ENCODE measurements at regions not wholly inside any gene's neighbourhood (a gene's known extent, or its start where the extent isn't known, plus 50 kb on each side); places are given as distances from the start of the nearest gene placed in this dataset.
"Not testable (repeated sequence)": the region's sequence is repeated elsewhere in the genome, so short reads cannot be mapped to it uniquely, and the experiment has no call there.

DNA sequence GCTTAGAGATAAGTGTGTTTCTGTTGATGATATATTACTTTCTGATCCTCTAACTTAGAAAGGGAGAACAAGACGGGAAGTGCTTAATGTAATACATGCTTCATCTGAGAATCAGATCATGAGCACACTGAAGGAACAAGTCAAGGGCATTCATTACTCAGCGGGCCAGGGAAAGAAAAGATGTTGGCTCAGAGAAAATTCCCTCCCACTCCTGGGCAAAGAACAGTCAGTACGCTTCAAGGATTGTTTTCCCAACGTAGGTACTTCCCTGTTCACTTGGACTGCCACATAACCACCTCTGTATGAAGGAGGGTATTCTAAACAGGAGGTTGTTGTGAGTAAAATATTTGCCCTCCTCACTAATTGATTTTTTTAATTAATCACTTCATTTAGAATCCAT, 374.5 kb upstream of the FMR1 start:
- intact Hi-C loops (cut with micrococcal nuclease), result no loop called here
- H3K9ac ChIP-seq (ENCODE audit: low read length), result no peak overlapping the region
- no peaks in the 10 kb centered on the region for H3K9me2 ChIP-seq (ENCODE audit: insufficient read depth)
- no peaks in the 10 kb centered on the region for H3K36me3 ChIP-seq (ENCODE audit: control insufficient read depth in 1 of 2, insufficient read depth in 2 of 2, low read length in 2 of 2)
- H3K9me3 ChIP-seq (ENCODE audit: control insufficient read depth in 1 of 2, insufficient read depth in 1 of 2, low read depth in 1 of 2, low read length in 2 of 2), result no peaks in the 10 kb centered on the region
- H3K27ac ChIP-seq (ENCODE audit: low read depth, low read length), result no peak overlapping the region
- TF ChIP-seq POLR2A (IDR thresholded peaks at IDR 0.05; ENCODE audit: borderline replicate concordance, extremely low read depth, insufficient read depth, insufficient read length) (no peak), YY1 (IDR thresholded peaks at IDR 0.05; ENCODE audit: extremely low read depth, insufficient replicate concordance, low read depth, low read length) (no peak), ZFX (IDR thresholded peaks at IDR 0.05) (no peak), TCF7L2 (IDR thresholded peaks at IDR 0.05; ENCODE audit: borderline replicate concordance, extremely low read depth, insufficient read depth, insufficient read length) (no peak), JUND (IDR thresholded peaks at IDR 0.05) (no peak), POLR2AphosphoS5 (IDR thresholded peaks at IDR 0.05; ENCODE audit: low read depth, low read length) (no peak), EZH2phosphoT487 (IDR thresholded peaks at IDR 0.05; ENCODE audit: borderline replicate concordance) (no peak), ZNF274 (IDR thresholded peaks at IDR 0.05; ENCODE audit: low read depth, low read length) (no peak), SRF (IDR thresholded peaks at IDR 0.05; ENCODE audit: low read depth) (no peak)
- TF ChIP-seq, protein P1, sequence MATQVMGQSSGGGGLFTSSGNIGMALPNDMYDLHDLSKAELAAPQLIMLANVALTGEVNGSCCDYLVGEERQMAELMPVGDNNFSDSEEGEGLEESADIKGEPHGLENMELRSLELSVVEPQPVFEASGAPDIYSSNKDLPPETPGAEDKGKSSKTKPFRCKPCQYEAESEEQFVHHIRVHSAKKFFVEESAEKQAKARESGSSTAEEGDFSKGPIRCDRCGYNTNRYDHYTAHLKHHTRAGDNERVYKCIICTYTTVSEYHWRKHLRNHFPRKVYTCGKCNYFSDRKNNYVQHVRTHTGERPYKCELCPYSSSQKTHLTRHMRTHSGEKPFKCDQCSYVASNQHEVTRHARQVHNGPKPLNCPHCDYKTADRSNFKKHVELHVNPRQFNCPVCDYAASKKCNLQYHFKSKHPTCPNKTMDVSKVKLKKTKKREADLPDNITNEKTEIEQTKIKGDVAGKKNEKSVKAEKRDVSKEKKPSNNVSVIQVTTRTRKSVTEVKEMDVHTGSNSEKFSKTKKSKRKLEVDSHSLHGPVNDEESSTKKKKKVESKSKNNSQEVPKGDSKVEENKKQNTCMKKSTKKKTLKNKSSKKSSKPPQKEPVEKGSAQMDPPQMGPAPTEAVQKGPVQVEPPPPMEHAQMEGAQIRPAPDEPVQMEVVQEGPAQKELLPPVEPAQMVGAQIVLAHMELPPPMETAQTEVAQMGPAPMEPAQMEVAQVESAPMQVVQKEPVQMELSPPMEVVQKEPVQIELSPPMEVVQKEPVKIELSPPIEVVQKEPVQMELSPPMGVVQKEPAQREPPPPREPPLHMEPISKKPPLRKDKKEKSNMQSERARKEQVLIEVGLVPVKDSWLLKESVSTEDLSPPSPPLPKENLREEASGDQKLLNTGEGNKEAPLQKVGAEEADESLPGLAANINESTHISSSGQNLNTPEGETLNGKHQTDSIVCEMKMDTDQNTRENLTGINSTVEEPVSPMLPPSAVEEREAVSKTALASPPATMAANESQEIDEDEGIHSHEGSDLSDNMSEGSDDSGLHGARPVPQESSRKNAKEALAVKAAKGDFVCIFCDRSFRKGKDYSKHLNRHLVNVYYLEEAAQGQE (IDR thresholded peaks at IDR 0.05; ENCODE audit: low read depth), result no peak
- no peaks in the 10 kb centered on the region for H3K4me1 ChIP-seq (ENCODE audit: control insufficient read depth in 1 of 2, insufficient read depth in 2 of 2, low read length in 2 of 2)
- BruUV-seq (replicated peaks), result no TSS peak
- H3K4me2 ChIP-seq (ENCODE audit: low read length), result no peak overlapping the region
- DNase-seq (ENCODE audit: low read depth, low spot score), result no peak
- H4K20me1 ChIP-seq (ENCODE audit: insufficient read depth), result no peaks in the 10 kb centered on the region
- H3K4me3 ChIP-seq (replicated peaks in 1 of 2; ENCODE audit: low read depth in 1 of 2, low read length in 2 of 2), result no peak overlapping the region
- H2AFZ ChIP-seq (ENCODE audit: low read depth, low read length, poor library complexity, severe bottlenecking), result no peak overlapping the region
- H3K27me3 ChIP-seq (ENCODE audit: insufficient read depth, low read length), result no peaks in the 10 kb centered on the region
- ATAC-seq, result no peak
- CTCF ChIA-PET, result no interaction called here
- POLR2A ChIA-PET, result no interaction called here
- RAD21 ChIA-PET (ENCODE audit: low non-redundant PET in 1 of 2, low total read pairs in 2 of 2, uncharacterized antibody in 2 of 2, unreplicated experiment in 2 of 2), result no interaction called here
- no peaks in the 10 kb centered on the region for H3K79me2 ChIP-seq (ENCODE audit: insufficient read depth, low read length)

- H3K4me2 ChIP-seq (ENCODE audit: low read length); BruUV-seq (replicated peaks); ATAC-seq; H3K79me2 ChIP-seq (ENCODE audit: insufficient read depth, low read length); H2AFZ ChIP-seq (ENCODE audit: low read depth, low read length, poor library complexity, severe bottlenecking); H4K20me1 ChIP-seq (ENCODE audit: insufficient read depth); RAD21 ChIA-PET (ENCODE audit: low non-redundant PET in 1 of 2, low total read pairs in 2 of 2, uncharacterized antibody in 2 of 2, unreplicated experiment in 2 of 2); H3K9ac ChIP-seq (ENCODE audit: low read length); H3K36me3 ChIP-seq (ENCODE audit: control insufficient read depth in 1 of 2, insufficient read depth in 2 of 2, low read length in 2 of 2); H3K9me3 ChIP-seq (ENCODE audit: control insufficient read depth in 1 of 2, insufficient read depth in 1 of 2, low read depth in 1 of 2, low read length in 2 of 2); H3K9me2 ChIP-seq (ENCODE audit: insufficient read depth); H3K4me3 ChIP-seq (replicated peaks in 1 of 2; ENCODE audit: low read depth in 1 of 2, low read length in 2 of 2); H3K27ac ChIP-seq (ENCODE audit: low read depth, low read length); POLR2A ChIA-PET; CTCF ChIA-PET; H3K27me3 ChIP-seq (ENCODE audit: insufficient read depth, low read length); DNase-seq (ENCODE audit: low read depth, low spot score); H3K4me1 ChIP-seq (ENCODE audit: control insufficient read depth in 1 of 2, insufficient read depth in 2 of 2, low read length in 2 of 2); intact Hi-C loops (cut with micrococcal nuclease): not testable (repeated sequence)
Measured at GRCh38 chrX:147548023-147548422, 363.7 kb upstream of the FMR1 start.
